Loucy (cell line): ENCODE measurements at regions not wholly inside any gene's neighbourhood (a gene's known extent, or its start where the extent isn't known, plus 50 kb on each side); places are given as distances from the start of the nearest gene placed in this dataset.

ENCODE experiments used
- H2AFZ ChIP-seq: fragments of 200-600 bp; sonication (generic); 2 replicates; pipeline ENCODE4 v1.6.0; 2016; ENCODE audit warnings: antibody characterized with exemption, mild to moderate bottlenecking, low read length, moderate library complexity
- H3F3A ChIP-seq: fragments of 200-600 bp; 2 replicates; pipeline ENCODE4 v1.6.0; 2016; ENCODE audit warnings: antibody characterized with exemption, low read depth, mild to moderate bottlenecking
- H3K27me3 ChIP-seq: fragments of 200-600 bp; sonication (generic); 2 replicates; pipeline ENCODE4 v1.6.1; 2014; ENCODE audit warnings: low read length, mild to moderate bottlenecking; ENCODE audit not compliant: insufficient read depth, poor library complexity, severe bottlenecking
- H3K36me3 ChIP-seq: fragments of 200-600 bp; sonication (generic); 2 replicates; pipeline ENCODE4 v1.6.1; 2016; ENCODE audit warnings: low read length; ENCODE audit not compliant: insufficient read depth
- H3K4me1 ChIP-seq: fragments of 200-600 bp; sonication (generic); 2 replicates; pipeline ENCODE4 v1.5.1; 2014; ENCODE audit warnings: low read length, mild to moderate bottlenecking; ENCODE audit not compliant: insufficient read depth, poor library complexity, severe bottlenecking
- H3K4me2 ChIP-seq: fragments of 200-600 bp; sonication (generic); 2 replicates; pipeline ENCODE4 v1.6.0; 2014; ENCODE audit warnings: antibody characterized with exemption, low read length, low read depth, mild to moderate bottlenecking; ENCODE audit not compliant: poor library complexity, severe bottlenecking
- H3K4me3 ChIP-seq: fragments of 200-600 bp; sonication (generic); 2 replicates; pipeline ENCODE4 v1.5.1; 2014; ENCODE audit warnings: low read length, mild to moderate bottlenecking, mixed read lengths; ENCODE audit not compliant: poor library complexity, severe bottlenecking
- H3K79me2 ChIP-seq: fragments of 200-600 bp; sonication (generic); 2 replicates; pipeline ENCODE4 v1.6.1; 2014; ENCODE audit warnings: low read length; ENCODE audit not compliant: insufficient read depth
- H3K9ac ChIP-seq: fragments of 200-600 bp; sonication (generic); 2 replicates; pipeline ENCODE4 v1.6.0; 2014; ENCODE audit warnings: mild to moderate bottlenecking, low read depth, low read length, moderate library complexity; ENCODE audit not compliant: poor library complexity, severe bottlenecking
- H3K9me2 ChIP-seq: fragments of 200-600 bp; sonication (generic); replicated peaks from 2 replicates; pipeline ENCODE4 v1.6.1; 2016; ENCODE audit warnings: low read depth, low read length, mixed read lengths
- H3K9me3 ChIP-seq: fragments of 200-600 bp; sonication (generic); 2 replicates; pipeline ENCODE4 v1.6.1; 2014; ENCODE audit warnings: mild to moderate bottlenecking, antibody characterized with exemption, low read length, low read depth; ENCODE audit not compliant: insufficient read depth
- H4K20me1 ChIP-seq: fragments of 200-600 bp; sonication (generic); 2 replicates; pipeline ENCODE4 v1.6.0; 2014; ENCODE audit warnings: antibody characterized with exemption, low read length, mild to moderate bottlenecking; ENCODE audit not compliant: insufficient read depth, poor library complexity, severe bottlenecking
- EZH2phosphoT487 ChIP-seq: fragments of 200-600 bp; IDR thresholded peaks from 2 replicates; pipeline ENCODE4 v1.6.1; 2018; ENCODE audit warnings: antibody characterized with exemption, mild to moderate bottlenecking, moderate library complexity, borderline replicate concordance
- TF ChIP-seq, protein P1 (sequence below): fragments of 200-600 bp; sonication (generic); conservative IDR thresholded peaks from 2 replicates; pipeline ENCODE4 v1.5.1; 2014; ENCODE audit warnings: mild to moderate bottlenecking, antibody characterized with exemption, low read length

DNA sequence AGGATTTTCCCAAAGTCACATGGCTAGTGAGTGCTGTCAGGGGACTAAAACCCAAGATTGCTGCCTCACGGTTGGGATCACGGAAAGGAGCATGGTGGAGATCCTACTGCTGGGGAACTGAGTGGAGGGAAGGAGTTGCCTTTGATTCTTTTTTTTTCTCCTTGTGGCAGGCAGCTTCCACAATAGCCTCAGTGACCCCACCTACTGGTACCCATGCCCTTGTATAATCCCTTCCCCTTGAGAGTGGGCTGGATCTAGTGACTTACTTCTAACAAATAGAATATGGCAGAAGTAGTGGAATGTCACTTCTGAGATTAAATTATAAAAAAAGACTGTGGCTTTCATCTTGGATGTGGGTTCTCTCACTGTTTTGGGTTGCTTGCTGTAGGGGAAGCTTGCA, 135.7 kb downstream of the DICER1 start:
- H3K9me2 ChIP-seq, result no peaks in the 10 kb centered on the region

DNA sequence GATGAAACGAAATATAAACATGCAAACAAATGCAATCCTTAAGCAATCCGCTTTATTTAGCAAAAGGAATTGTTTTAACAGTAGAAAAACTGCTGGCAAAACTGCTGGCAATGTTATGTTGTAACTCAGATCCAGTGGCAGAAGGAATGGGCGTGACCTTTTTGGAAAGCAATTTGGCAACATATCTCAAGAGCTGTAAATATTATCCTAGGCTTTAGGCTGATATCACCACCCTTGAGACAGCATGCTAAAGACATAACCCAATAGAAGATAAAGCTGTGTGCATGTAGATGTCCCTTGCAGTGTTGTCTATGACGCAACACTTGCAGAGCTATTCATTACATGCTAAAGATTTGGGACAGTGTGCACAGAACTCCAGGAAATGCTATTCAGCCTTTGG, 138.5 kb downstream of the DICER1 start:
- Histone ChIP-seq H3F3A (no peaks in the 10 kb centered on the region), H3K36me3 (no peaks in the 10 kb centered on the region), H3K9me3 (no peaks in the 10 kb centered on the region), H3K9me2 (no peaks in the 10 kb centered on the region), H3K9ac (no peak overlapping the region), H2AFZ (no peak overlapping the region), H3K27me3 (no peaks in the 10 kb centered on the region), H3K4me2 (no peak overlapping the region), H3K4me1 (no peaks in the 10 kb centered on the region), H3K79me2 (no peaks in the 10 kb centered on the region), H4K20me1 (no peaks in the 10 kb centered on the region), H3K4me3 (no peak overlapping the region)
- no peak for TF ChIP-seq EZH2phosphoT487
- TF ChIP-seq, protein P1, sequence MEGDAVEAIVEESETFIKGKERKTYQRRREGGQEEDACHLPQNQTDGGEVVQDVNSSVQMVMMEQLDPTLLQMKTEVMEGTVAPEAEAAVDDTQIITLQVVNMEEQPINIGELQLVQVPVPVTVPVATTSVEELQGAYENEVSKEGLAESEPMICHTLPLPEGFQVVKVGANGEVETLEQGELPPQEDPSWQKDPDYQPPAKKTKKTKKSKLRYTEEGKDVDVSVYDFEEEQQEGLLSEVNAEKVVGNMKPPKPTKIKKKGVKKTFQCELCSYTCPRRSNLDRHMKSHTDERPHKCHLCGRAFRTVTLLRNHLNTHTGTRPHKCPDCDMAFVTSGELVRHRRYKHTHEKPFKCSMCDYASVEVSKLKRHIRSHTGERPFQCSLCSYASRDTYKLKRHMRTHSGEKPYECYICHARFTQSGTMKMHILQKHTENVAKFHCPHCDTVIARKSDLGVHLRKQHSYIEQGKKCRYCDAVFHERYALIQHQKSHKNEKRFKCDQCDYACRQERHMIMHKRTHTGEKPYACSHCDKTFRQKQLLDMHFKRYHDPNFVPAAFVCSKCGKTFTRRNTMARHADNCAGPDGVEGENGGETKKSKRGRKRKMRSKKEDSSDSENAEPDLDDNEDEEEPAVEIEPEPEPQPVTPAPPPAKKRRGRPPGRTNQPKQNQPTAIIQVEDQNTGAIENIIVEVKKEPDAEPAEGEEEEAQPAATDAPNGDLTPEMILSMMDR, result no peak

More for the DNA sequence above, 135.7 kb downstream of the DICER1 start:
- H3K4me2 ChIP-seq, result no peak overlapping the region
- H3K79me2 ChIP-seq, result no peaks in the 10 kb centered on the region
- no peaks in the 10 kb centered on the region for H3K36me3 ChIP-seq
- no peaks in the 10 kb centered on the region for H3F3A ChIP-seq
- no peak overlapping the region for H3K9ac ChIP-seq
- H3K27me3 ChIP-seq, result no peaks in the 10 kb centered on the region
- TF ChIP-seq, protein P1, result no peak
- TF ChIP-seq EZH2phosphoT487, result no peak
- no peaks in the 10 kb centered on the region for H3K4me1 ChIP-seq
- no peak overlapping the region for H2AFZ ChIP-seq
- no peak overlapping the region for H3K4me3 ChIP-seq
- H3K9me3 ChIP-seq, result no peaks in the 10 kb centered on the region
- no peaks in the 10 kb centered on the region for H4K20me1 ChIP-seq

DNA sequence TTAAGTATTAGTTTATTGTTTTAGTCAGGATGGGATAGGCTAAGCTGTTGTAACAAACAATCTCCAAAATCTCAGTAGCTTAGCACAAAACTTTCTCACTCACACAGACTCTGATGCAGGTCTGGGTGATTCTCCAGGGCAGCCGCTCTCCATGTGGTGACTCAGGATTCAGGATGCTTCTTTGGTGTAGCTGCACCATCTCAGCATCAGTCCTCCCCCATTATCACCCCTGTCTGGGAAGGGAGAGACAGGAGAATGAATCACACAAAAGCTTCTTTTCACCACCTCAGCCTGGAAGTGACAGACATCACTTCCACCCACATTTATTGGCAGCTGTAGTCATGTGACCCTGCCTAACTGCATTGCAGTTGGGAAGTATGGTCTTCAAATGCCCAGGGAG, 142.3 kb downstream of the DICER1 start:
- Histone ChIP-seq H2AFZ (no peak overlapping the region), H3K79me2 (no peaks in the 10 kb centered on the region), H4K20me1 (no peaks in the 10 kb centered on the region), H3K4me3 (no peak overlapping the region), H3K27me3 (no peaks in the 10 kb centered on the region), H3K9ac (no peak overlapping the region), H3K4me2 (no peak overlapping the region), H3K4me1 (no peaks in the 10 kb centered on the region), H3F3A (no peaks in the 10 kb centered on the region), H3K36me3 (no peaks in the 10 kb centered on the region), H3K9me3 (no peaks in the 10 kb centered on the region), H3K9me2 (no peaks in the 10 kb centered on the region)
- TF ChIP-seq EZH2phosphoT487, result no peak
- TF ChIP-seq, protein P1, result no peak
